Activated CD4-positive, alpha-beta T cell treated with anti-CD3 and anti-CD28 coated beads, Interleukin-2, amount 10 ng/mL, durations not matched to agents 24 days and 14 days (primary cell): ENCODE measurements at regions not wholly inside any gene's neighbourhood (a gene's known extent, or its start where the extent isn't known, plus 50 kb on each side); places are given as distances from the start of the nearest gene placed in this dataset.

ENCODE experiments used
- DNase-seq: peaks from one replicate; pipeline ENCODE4 v3.0.0; 2022
- H3K27ac Mint-ChIP-seq: one replicate; pipeline ENCODE4 v1.8.0; 2022; ENCODE audit warnings: mild to moderate bottlenecking, mixed read lengths
- H3K27me3 Mint-ChIP-seq: one replicate; pipeline ENCODE4 v1.8.0; 2022; ENCODE audit warnings: mixed read lengths
- H3K36me3 Mint-ChIP-seq: one replicate; pipeline ENCODE4 v1.8.0; 2022; ENCODE audit warnings: low read depth, mild to moderate bottlenecking, mixed read lengths
- H3K4me1 Mint-ChIP-seq: one replicate; pipeline ENCODE4 v1.8.0; 2021; ENCODE audit warnings: mixed read lengths
- H3K4me3 Mint-ChIP-seq: one replicate; pipeline ENCODE4 v1.8.0; 2022; ENCODE audit warnings: mild to moderate bottlenecking, moderate library complexity, mixed read lengths
- H3K9me3 Mint-ChIP-seq: one replicate; pipeline ENCODE4 v1.8.0; 2021; ENCODE audit warnings: mixed read lengths
- intact Hi-C: fragments of 100-400 bp; cut with micrococcal nuclease; formaldehyde crosslinking; loops from one replicate; pipeline ENCODE4 v1.15.1; 2023

DNA sequence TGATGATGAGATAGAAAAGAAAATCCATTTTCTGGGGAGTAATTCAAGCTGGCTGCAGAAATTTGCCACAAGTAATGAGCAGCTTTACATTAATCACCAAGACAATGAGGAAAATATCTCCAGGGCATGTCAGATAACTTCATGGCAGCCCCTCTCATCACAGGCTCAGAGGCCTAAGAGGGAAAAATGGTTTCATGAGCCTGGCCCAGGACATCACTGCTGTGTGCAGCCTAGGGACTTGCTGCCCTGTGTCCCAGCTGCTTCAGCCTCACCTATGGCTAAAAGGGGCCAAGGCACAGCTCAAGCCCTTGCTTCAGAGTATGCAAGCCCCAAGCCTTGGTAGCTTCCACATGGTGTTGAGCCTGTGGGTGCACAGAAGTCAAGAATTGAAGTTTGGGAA lies 161.7 kb downstream of the OPA1 start:
- intact Hi-C loops, result no loop called here
- no peak overlapping the region for H3K27ac Mint-ChIP-seq
- H3K4me1 Mint-ChIP-seq, result no peaks in the 10 kb centered on the region
- peak; percentile 31 for DNase-seq
- peaks cover 30% of the 10 kb centered on the region for H3K27me3 Mint-ChIP-seq
- H3K9me3 Mint-ChIP-seq, result peaks cover 32% of the 10 kb centered on the region
- H3K36me3 Mint-ChIP-seq, result no peaks in the 10 kb centered on the region
- H3K4me3 Mint-ChIP-seq, result no peak overlapping the region

DNA sequence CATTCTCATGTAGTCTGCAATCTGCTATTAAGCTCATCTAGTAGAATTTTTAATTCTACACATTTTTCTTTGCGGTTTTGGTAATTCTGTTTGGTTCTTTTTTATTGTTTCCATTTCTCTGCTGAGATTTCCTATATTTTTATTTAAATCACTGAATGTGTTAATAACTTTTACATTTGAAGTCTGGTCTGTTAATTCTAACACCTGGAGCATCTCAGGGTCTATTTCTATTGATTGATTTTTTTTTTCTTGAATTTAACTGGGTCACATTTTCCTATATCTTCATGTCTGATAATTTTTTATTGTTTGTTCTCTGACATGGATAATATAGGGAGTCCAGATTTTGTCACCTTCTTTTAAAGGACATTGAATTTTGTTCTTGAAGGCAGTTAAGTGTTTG lies 163.5 kb downstream of the OPA1 start:
- Mint-ChIP-seq H3K36me3 (no peaks in the 10 kb centered on the region), H3K27ac (no peak overlapping the region), H3K9me3 (peaks cover 32% of the 10 kb centered on the region), H3K27me3 (peaks cover 27% of the 10 kb centered on the region), H3K4me1 (no peaks in the 10 kb centered on the region), H3K4me3 (no peak overlapping the region)
- no peak for DNase-seq
- intact Hi-C loops, result no loop called here

DNA sequence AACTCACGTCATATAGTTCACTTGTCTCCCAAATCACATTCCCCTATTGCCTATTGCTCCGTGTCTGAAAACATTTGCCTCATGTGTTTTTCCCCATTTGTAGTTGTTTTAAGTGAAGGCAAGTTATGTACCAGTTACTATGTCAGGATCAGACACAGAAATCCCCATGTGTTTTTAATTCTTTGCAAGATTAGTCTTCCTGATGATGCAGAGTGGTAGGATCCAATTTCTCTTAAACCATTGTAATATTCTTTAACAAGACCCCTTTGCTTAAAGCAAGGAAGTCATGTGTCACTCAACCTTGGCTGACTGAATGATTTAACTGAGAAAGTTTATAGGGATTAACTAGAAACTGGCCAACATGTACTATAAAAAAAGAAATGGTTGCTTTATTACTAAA lies 164.4 kb downstream of the OPA1 start:
- H3K27me3 Mint-ChIP-seq, result peaks cover 22% of the 10 kb centered on the region
- intact Hi-C loops, result no loop called here
- peaks cover 28% of the 10 kb centered on the region for H3K9me3 Mint-ChIP-seq
- no peak overlapping the region for H3K27ac Mint-ChIP-seq
- no peak for DNase-seq
- no peaks in the 10 kb centered on the region for H3K4me1 Mint-ChIP-seq
- H3K36me3 Mint-ChIP-seq, result no peaks in the 10 kb centered on the region
- no peak overlapping the region for H3K4me3 Mint-ChIP-seq

DNA sequence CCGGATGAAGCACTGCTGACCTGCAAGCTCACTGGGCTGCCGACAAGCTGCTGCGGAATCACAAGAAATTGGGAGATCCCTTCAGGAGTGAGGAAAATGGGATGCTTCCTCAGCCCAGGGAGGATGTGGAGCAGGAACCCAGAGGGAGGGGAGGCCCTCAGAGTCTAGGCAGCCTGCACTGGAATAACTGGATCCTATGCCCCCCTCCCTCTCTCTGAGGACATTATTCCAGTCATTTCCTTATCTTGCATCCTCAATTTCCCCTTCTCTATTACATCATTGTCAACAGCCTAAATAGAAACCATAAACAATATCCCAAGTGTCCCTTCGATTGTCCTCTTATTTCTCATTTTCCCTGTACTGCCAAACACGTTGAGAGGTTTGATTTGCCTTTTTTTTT lies 169.0 kb downstream of the OPA1 start:
- Mint-ChIP-seq H3K4me1 (no peaks in the 10 kb centered on the region), H3K4me3 (no peak overlapping the region), H3K9me3 (peaks cover 14% of the 10 kb centered on the region), H3K27ac (no peak overlapping the region), H3K36me3 (no peaks in the 10 kb centered on the region), H3K27me3 (peaks cover 11% of the 10 kb centered on the region)
- intact Hi-C loops, result no loop called here
- no peak for DNase-seq

DNA sequence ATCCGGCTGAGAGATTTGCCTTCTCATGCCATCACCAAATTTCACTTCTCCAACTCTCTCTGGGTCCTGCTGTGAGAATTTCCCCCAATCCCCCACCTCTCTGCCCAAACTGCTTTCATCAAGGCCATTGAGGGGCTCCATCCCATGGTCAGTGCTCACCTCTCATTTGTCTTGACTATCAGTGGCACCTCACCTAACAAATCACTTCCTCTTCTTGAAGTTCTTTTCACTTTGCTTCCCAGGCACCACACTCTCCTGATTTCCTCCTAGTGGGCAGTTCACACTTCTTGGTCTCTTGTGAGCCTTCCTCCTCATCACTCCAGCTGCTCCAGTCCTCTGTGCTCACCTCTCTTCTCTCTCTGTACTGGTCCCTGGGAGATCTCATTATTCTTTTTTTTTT lies 169.6 kb downstream of the OPA1 start:
- peak; percentile 40 for DNase-seq
- H3K36me3 Mint-ChIP-seq, result no peaks in the 10 kb centered on the region
- H3K27ac Mint-ChIP-seq, result no peak overlapping the region
- no peak overlapping the region for H3K4me3 Mint-ChIP-seq
- no peaks in the 10 kb centered on the region for H3K4me1 Mint-ChIP-seq
- intact Hi-C loops, result no loop called here
- peaks cover 11% of the 10 kb centered on the region for H3K27me3 Mint-ChIP-seq
- H3K9me3 Mint-ChIP-seq, result peaks cover 7% of the 10 kb centered on the region

DNA sequence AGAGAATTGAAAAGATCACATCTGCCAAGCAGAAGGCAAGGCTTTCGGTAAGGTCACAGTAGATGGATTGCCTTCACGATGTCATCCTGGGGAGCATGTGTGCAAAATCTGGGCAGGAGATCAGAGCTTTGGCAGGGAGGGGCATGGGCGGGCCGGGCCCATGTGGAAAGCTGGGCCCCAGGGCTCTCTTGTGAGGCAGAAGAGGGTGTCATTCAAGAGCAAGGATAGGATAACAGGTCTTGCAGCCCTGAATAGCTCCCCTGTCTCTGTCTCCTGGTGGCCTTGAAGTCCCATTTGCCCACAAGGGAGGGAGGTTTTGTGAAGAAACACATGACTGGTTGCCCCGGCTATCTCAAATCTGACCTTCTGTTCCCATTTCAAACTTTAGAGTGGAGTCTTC lies 172.0 kb downstream of the OPA1 start:
- no peaks in the 10 kb centered on the region for H3K36me3 Mint-ChIP-seq
- no peak for DNase-seq
- peaks cover 11% of the 10 kb centered on the region for H3K27me3 Mint-ChIP-seq
- no peak overlapping the region for H3K27ac Mint-ChIP-seq
- no peaks in the 10 kb centered on the region for H3K4me1 Mint-ChIP-seq
- intact Hi-C loops, result no loop called here
- H3K9me3 Mint-ChIP-seq, result no peaks in the 10 kb centered on the region
- no peak overlapping the region for H3K4me3 Mint-ChIP-seq

DNA sequence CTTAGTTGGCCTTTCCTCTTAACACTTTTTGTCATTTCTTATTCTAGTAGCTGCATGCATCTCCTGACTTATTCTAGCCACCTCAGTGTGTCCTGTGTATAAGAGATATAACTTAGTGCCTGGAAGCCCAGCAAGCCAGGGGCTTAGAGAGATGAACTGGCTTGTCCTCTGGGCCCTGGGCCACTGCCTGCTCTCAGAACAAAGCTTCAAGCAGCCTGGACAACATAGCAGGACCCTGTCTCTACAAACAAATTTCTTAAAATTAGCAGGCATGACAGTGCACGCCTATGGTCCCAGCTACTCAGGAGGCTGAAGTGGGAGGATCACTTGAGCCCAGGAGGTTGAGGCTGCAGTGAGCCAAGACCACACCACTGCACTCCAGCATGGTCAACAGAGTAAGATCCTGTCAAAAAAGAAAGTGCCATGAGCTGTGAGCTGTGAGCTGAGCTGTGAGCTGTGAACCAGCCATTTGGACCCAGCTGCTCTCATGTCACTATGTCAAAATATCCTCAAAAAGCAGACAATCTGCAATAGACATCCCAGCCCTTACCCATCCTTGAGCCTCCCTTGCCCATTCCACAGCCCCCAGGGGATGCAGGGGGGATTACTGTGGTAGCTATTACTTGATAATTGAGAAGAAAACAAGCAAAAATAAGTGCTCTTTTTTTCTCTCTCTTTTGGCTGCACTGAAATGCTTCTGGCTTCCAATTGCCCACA lies 174.5 kb downstream of the OPA1 start:
- no peak overlapping the region for H3K27ac Mint-ChIP-seq
- no peaks in the 10 kb centered on the region for H3K36me3 Mint-ChIP-seq
- peaks cover 11% of the 10 kb centered on the region for H3K27me3 Mint-ChIP-seq
- DNase-seq, result peak; percentile 41
- no peaks in the 10 kb centered on the region for H3K9me3 Mint-ChIP-seq
- no peaks in the 10 kb centered on the region for H3K4me1 Mint-ChIP-seq
- no peak overlapping the region for H3K4me3 Mint-ChIP-seq
- intact Hi-C loops, result no loop called here

DNA sequence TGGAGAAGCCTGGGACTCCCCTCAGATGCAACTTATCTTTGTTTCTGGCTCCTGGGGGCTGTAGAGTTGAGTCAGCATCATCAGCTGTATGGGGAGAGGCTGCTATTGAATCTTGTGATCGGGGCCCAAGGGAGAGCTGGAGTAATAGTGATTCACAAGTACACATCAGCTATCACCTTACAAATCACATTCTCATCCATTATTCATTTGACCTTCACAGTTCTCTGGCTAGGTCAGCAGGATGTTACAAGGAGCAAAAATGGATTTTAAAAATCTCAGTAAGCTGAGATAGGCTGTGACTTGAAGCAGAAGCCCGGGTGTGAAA lies 175.0 kb downstream of the OPA1 start:
- intact Hi-C loops, result no loop called here
- Mint-ChIP-seq H3K36me3 (no peaks in the 10 kb centered on the region), H3K9me3 (no peaks in the 10 kb centered on the region), H3K27ac (no peak overlapping the region), H3K27me3 (peaks cover 13% of the 10 kb centered on the region), H3K4me1 (no peaks in the 10 kb centered on the region), H3K4me3 (no peak overlapping the region)
- no peak for DNase-seq

DNA sequence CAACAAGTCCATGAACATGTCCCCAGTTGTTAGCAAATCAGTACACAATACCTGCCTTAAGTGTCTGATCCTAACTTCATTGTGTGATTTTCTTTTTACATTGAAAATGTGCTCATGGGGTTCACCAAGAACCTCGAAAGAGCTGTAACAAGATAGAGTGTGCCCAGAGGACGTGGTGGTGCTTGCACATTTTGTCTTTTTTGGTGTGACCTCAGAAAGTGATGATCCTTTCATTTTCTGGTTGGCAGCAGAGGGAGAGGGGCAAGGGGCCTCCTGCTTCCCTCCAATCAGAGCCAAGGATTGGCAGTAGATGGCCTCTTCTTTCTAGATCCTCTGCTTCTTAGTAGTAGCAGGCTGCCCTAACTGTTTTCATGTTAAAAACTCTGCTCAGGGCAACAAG lies 176.4 kb downstream of the OPA1 start:
- H3K9me3 Mint-ChIP-seq, result no peaks in the 10 kb centered on the region
- peak; percentile 40 for DNase-seq
- peaks cover 3% of the 10 kb centered on the region for H3K4me1 Mint-ChIP-seq
- peaks cover 8% of the 10 kb centered on the region for H3K27me3 Mint-ChIP-seq
- no peak overlapping the region for H3K27ac Mint-ChIP-seq
- intact Hi-C loops, result no loop called here
- H3K36me3 Mint-ChIP-seq, result no peaks in the 10 kb centered on the region
- H3K4me3 Mint-ChIP-seq, result no peak overlapping the region

DNA sequence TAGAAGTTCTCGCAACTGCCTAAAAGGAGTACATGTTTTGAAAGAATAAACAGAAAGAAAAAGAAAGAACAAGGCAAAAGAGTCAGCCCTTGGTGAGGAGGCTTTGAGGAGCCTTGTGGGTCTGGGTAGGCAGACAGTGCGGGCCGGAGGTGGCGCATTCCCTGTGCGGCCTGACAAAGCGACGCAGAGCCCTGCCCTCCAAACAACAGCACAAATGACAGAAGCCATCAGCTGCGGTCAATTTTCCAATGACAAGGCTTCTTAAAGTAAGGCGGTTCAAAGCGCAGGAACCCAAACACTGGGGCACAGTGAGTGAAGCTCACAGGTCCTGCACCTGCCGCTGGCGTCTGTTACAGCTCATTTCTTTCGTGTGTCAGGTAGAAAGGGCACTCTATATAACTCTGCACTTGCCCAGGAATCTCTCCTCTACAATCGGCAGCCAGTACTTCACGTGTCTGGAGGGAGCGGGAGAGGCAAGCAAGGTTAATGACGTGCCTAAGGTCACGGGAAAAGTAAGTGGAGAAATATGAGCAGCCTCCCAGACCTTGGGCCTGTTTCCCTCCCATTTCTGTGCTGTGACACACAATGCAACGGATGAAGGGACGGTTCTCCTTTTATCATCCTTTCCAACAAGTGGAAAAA lies 178.1 kb downstream of the OPA1 start:
- H3K27me3 Mint-ChIP-seq, result peaks cover 8% of the 10 kb centered on the region
- no peaks in the 10 kb centered on the region for H3K36me3 Mint-ChIP-seq
- H3K4me3 Mint-ChIP-seq, result no peak overlapping the region
- H3K27ac Mint-ChIP-seq, result no peak overlapping the region
- peak; percentile 38 for DNase-seq
- intact Hi-C loops, result no loop called here
- no peaks in the 10 kb centered on the region for H3K9me3 Mint-ChIP-seq
- peaks cover 3% of the 10 kb centered on the region for H3K4me1 Mint-ChIP-seq

DNA sequence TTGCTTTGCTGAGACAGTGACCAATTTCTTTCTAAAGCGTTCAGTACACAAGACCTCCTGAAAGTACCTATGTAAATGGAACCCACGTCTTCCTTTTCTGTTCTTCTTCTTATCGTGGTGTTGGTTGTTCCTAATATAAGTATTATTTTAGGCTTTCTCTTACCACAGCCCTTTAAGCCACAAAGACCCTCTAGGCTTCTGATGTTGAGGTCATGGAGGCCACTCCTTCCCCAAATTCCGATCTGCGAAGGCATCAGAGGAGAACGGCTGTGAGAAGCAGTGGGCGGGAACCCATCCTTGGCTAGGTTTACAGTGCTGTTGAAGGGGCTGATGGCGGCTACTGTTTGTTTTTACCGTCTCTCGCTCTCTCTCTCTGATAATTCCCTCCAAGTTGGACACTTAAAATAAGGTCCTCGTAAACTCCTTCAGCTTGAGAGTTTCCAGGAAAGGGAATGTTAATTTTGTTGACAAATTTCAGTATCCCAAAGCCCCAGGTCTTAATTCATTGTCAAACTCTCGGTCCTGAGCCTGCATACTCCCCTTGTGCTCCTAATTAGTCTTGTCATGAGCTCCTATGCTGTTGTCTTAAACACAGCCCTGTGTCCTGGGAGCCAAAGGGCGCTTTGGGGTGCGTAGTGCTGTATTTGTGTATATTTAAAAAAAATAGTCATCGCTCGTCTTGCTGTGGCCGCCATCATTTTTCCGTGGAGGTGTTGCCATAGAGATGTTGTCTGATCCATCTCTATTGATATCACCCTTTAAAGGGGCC lies 178.8 kb downstream of the OPA1 start:
- H3K4me3 Mint-ChIP-seq, result no peak overlapping the region
- H3K36me3 Mint-ChIP-seq, result no peaks in the 10 kb centered on the region

DNA sequence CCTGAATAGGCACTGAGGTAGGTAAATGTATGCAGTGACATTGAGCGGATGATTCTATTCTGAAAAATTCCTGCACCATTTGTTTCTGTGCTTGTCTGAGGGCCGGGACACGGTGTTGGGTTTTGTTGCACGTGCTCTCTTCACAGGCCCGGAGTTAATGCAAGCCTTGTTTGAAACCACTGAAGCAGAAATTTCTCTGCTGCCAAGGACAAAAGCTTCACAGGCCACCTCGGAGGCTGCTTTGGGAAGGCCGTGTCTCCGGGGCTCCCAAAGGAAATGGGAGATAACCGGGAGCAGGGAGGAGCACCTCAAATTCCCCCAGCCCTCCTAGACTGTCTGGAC lies 179.4 kb downstream of the OPA1 start:
- Mint-ChIP-seq H3K4me3 (no peak overlapping the region), H3K4me1 (peaks cover 9% of the 10 kb centered on the region), H3K27me3 (peaks cover 12% of the 10 kb centered on the region), H3K27ac (no peak overlapping the region), H3K36me3 (no peaks in the 10 kb centered on the region), H3K9me3 (no peaks in the 10 kb centered on the region)
- intact Hi-C loops, result no loop called here
- DNase-seq, result peak; percentile 25

More for the DNA sequence above, 178.8 kb downstream of the OPA1 start:
- Mint-ChIP-seq H3K27me3 (peaks cover 12% of the 10 kb centered on the region), H3K4me1 (peaks cover 9% of the 10 kb centered on the region), H3K9me3 (no peaks in the 10 kb centered on the region), H3K27ac (no peak overlapping the region)
- peak; percentile 34 for DNase-seq
- intact Hi-C loops, result no loop called here

DNA sequence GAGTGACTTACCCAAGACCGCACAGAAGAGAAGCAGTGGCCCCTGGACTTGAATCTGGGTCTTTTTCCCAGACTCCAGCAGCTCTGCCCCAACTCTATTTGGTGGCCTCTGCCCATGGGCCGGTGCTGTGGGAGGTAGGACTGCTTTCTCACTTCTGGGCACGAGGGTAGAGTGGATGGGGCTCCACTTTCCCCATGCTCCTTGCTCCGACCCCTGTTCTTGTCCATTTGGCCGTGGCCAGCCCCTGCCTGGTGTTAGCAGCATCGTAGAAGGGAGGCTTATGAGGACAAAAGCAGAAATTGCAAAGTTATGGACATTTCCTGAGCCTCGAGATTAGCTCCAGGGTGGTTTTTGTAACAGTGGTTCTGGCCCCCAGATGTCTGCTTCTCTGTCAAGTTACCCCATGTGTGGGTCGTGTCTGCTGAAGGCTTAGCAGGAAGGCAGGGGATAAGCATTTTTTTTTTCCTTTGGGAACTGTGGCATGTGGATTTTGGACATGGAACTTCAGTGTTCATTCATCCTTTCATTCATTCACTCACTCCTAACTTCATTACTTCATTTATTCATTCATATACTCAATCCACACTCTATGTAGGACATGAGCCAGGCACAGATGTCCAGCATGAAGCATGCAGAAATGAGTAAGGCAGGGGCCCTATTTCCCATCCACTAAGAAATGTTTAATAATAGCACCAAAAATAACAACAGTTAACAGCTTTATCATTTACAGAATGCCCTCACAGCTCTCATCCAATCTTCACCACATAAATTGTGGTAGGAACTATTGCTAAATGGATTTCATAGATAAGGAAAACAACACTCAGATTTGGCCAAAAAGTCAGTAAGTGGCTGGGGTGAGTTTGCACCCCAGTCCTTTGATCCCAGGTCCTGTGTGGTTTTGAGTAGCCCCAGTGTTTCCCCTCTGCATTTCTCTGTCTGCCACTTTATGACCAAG lies 180.5 kb downstream of the OPA1 start:
- DNase-seq, result no peak
- Mint-ChIP-seq H3K27ac (no peak overlapping the region), H3K4me1 (peaks cover 9% of the 10 kb centered on the region), H3K27me3 (peaks cover 14% of the 10 kb centered on the region), H3K4me3 (no peak overlapping the region), H3K9me3 (no peaks in the 10 kb centered on the region), H3K36me3 (no peaks in the 10 kb centered on the region)
- intact Hi-C loops, result no loop called here
